ENCODE measurements at regions not wholly inside any gene's neighbourhood (a gene's known extent, or its start where the extent isn't known, plus 50 kb on each side); places are given as distances from the start of the nearest gene placed in this dataset.

DNA sequence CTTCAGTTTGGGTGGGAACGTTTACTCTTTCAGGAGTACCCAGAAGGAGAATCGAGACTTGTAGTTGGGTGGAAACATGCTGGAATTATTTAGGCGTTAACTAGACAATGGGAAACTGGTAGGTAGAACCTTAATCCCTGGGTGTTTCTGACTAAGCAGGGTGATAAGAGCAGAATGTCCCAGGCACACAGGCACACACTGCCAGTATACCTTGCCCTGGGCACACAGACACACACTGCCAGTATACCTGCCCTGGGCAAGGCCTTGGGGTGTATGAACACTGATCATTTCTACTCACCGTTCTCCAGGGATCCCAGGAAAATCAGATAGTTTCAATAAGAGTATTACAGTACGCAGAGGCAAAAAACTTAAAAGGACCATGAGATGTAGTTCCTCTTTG, 115.5 kb downstream of the SNAPC1 start:
- TF ChIP-seq, protein P1, sequence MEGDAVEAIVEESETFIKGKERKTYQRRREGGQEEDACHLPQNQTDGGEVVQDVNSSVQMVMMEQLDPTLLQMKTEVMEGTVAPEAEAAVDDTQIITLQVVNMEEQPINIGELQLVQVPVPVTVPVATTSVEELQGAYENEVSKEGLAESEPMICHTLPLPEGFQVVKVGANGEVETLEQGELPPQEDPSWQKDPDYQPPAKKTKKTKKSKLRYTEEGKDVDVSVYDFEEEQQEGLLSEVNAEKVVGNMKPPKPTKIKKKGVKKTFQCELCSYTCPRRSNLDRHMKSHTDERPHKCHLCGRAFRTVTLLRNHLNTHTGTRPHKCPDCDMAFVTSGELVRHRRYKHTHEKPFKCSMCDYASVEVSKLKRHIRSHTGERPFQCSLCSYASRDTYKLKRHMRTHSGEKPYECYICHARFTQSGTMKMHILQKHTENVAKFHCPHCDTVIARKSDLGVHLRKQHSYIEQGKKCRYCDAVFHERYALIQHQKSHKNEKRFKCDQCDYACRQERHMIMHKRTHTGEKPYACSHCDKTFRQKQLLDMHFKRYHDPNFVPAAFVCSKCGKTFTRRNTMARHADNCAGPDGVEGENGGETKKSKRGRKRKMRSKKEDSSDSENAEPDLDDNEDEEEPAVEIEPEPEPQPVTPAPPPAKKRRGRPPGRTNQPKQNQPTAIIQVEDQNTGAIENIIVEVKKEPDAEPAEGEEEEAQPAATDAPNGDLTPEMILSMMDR (optimal IDR thresholded peaks at IDR 0.05 in 1 of 3, IDR thresholded peaks at IDR 0.05 in 1 of 3, conservative IDR thresholded peaks at IDR 0.05 in 1 of 3; ENCODE audit: extremely low read depth in 1 of 3, insufficient read depth in 2 of 3, low read length in 3 of 3), result no peak
- no peak for TF ChIP-seq EZH2 (IDR thresholded peaks at IDR 0.05; ENCODE audit: low read length)

All from keratinocyte (primary cell).